ENCODE measurements at regions not wholly inside any gene's neighbourhood (a gene's known extent, or its start where the extent isn't known, plus 50 kb on each side); places are given as distances from the start of the nearest gene placed in this dataset.

- TF ChIP-seq TAF7 (optimal IDR thresholded peaks at IDR 0.05; ENCODE audit: borderline replicate concordance, low read depth, low read length) (no peak), GABPA (IDR thresholded peaks at IDR 0.05; ENCODE audit: borderline replicate concordance, insufficient read depth, low read length) (no peak), KDM5A (IDR thresholded peaks at IDR 0.05; ENCODE audit: low read length) (no peak), EGR1 (IDR thresholded peaks at IDR 0.05; ENCODE audit: borderline replicate concordance, low read depth, low read length) (no peak), EZH2 (IDR thresholded peaks at IDR 0.05; ENCODE audit: low read depth, low read length, severe bottlenecking) (no peak), CTBP2 (IDR thresholded peaks at IDR 0.05; ENCODE audit: borderline replicate concordance, insufficient read depth, insufficient read length, low read length) (no peak)
Measured at GRCh38 chr5:8491254-8491653, 622.3 kb downstream of the MTRR start (continued).

All from H1 (cell line).